ENCODE measurements at regions not wholly inside any gene's neighbourhood (a gene's known extent, or its start where the extent isn't known, plus 50 kb on each side); places are given as distances from the start of the nearest gene placed in this dataset.

DNA sequence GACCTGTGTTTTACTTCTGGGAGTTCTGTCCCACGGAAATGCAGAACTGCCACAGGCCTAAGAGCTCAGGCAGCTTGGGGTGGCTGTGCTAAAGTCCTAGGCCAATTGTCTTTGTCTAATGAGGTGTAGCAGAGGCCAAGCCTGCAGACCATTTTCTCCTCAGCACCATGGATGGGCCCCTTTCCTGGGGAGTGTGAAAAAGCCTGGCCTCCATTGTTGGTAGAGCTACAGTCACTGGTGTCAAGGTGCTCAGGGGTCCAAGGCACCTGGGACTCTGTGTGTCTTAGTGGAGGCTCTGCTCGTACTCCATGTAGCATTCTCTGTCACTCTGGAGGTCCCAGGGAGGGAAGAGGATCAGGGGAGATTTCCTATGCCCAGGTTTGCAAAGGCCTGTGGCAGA is 329.6 kb downstream of the SLITRK5 start:
- TF ChIP-seq ZNF274 (IDR thresholded peaks at IDR 0.05; ENCODE audit: low read depth, low read length) (no peak), YY1 (IDR thresholded peaks at IDR 0.05; ENCODE audit: insufficient read depth, insufficient read length) (no peak)
